ENCODE measurements at regions not wholly inside any gene's neighbourhood (a gene's known extent, or its start where the extent isn't known, plus 50 kb on each side); places are given as distances from the start of the nearest gene placed in this dataset.
"Not testable (repeated sequence)": the region's sequence is repeated elsewhere in the genome, so short reads cannot be mapped to it uniquely, and the experiment has no call there.

- no peak for DNase-seq
Measured at GRCh38 chr3:152104847-152105415, 163.8 kb upstream of the MBNL1 start.

- no peak for DNase-seq
Measured at GRCh38 chr3:152105446-152105845, 163.3 kb upstream of the MBNL1 start.

GRCh38 chr3:152109038-152109437 is 159.7 kb upstream of the MBNL1 start:
- no peak for DNase-seq

GRCh38 chr3:152113413-152113812 is 155.3 kb upstream of the MBNL1 start:
- DNase-seq: peak; percentile 19

GRCh38 chr3:152113992-152114651 is 154.6 kb upstream of the MBNL1 start:
- peak; percentile 36 for DNase-seq

- DNase-seq: no peak
Measured at GRCh38 chr3:152120601-152121269, 148.0 kb upstream of the MBNL1 start.

- DNase-seq: peak; percentile 96
Measured at GRCh38 chr3:152121270-152121636, 147.5 kb upstream of the MBNL1 start.

GRCh38 chr3:152122851-152123250 is 145.9 kb upstream of the MBNL1 start:
- DNase-seq: no peak

GRCh38 chr3:152123457-152123856 is 145.3 kb upstream of the MBNL1 start:
- no peak for DNase-seq

GRCh38 chr3:152126260-152126659 is 142.5 kb upstream of the MBNL1 start:
- DNase-seq: peak; percentile 62

GRCh38 chr3:152127058-152127457 is 141.7 kb upstream of the MBNL1 start:
- DNase-seq: no peak

- no peak for DNase-seq
Measured at GRCh38 chr3:152128356-152128755, 140.4 kb upstream of the MBNL1 start.

GRCh38 chr3:152139651-152140050 is 129.1 kb upstream of the MBNL1 start:
- no peak for DNase-seq

GRCh38 chr3:152146461-152146860 is 122.3 kb upstream of the MBNL1 start:
- DNase-seq: no peak

- DNase-seq: no peak
Measured at GRCh38 chr3:152147748-152148147, 121.0 kb upstream of the MBNL1 start.

GRCh38 chr3:152148579-152148978 is 120.2 kb upstream of the MBNL1 start:
- DNase-seq: no peak

GRCh38 chr3:152149832-152150231 is 118.9 kb upstream of the MBNL1 start:
- no peak for DNase-seq

GRCh38 chr3:152151216-152151876 is 117.4 kb upstream of the MBNL1 start:
- DNase-seq: no peak

GRCh38 chr3:152151877-152152765 is 116.6 kb upstream of the MBNL1 start:
- not testable (repeated sequence) for DNase-seq

- DNase-seq: not testable (repeated sequence)
Measured at GRCh38 chr3:152153115-152153514, 115.6 kb upstream of the MBNL1 start.

- no peak for DNase-seq
Measured at GRCh38 chr3:152155246-152156020, 113.3 kb upstream of the MBNL1 start.

GRCh38 chr3:152156880-152157279 is 111.8 kb upstream of the MBNL1 start:
- no peak for DNase-seq

Data from HCEC 1CT (cell line).